ENCODE measurements at regions not wholly inside any gene's neighbourhood (a gene's known extent, or its start where the extent isn't known, plus 50 kb on each side); places are given as distances from the start of the nearest gene placed in this dataset.

- no peak overlapping the region for H3K9ac ChIP-seq (replicated peaks; ENCODE audit: extremely low read depth, insufficient read depth, low read length)
- H3K27ac ChIP-seq (ENCODE audit: insufficient read depth, low read depth, low read length) = no peak overlapping the region
- no peaks in the 10 kb centered on the region for H3K79me2 ChIP-seq (ENCODE audit: control insufficient read depth, insufficient read depth, low read length)
- no TSS peak for BruUV-seq (replicated peaks)
- no peak overlapping the region for H3K4me2 ChIP-seq (ENCODE audit: insufficient read depth, low read length)
- no peaks in the 10 kb centered on the region for H3K9me1 ChIP-seq (replicated peaks; ENCODE audit: control insufficient read depth, extremely low read depth, insufficient read depth, low read length)
- no peaks in the 10 kb centered on the region for H3K4me1 ChIP-seq (ENCODE audit: control insufficient read depth, extremely low read depth, insufficient read depth, low read length)
- FAIRE-seq = no peak
- ChIA-PET POLR2A (no interaction called here), CTCF (no interaction called here)
- H3K27me3 ChIP-seq (ENCODE audit: control insufficient read depth in 2 of 2, insufficient read depth in 2 of 2, low read length in 2 of 2) = no peaks in the 10 kb centered on the region
- no peak for DNase-seq (ENCODE audit: low read depth, low spot score)
- H3K9me3 ChIP-seq (replicated peaks; ENCODE audit: control insufficient read depth, insufficient read depth, low read length) = no peaks in the 10 kb centered on the region
- dilution Hi-C loops (cut with MboI; ENCODE audit: extremely low pct_ligation_motif_present, low sequenced_read_pairs) (no loop called here), intact Hi-C loops (cut with micrococcal nuclease) (no loop called here)
- H3K36me3 ChIP-seq (ENCODE audit: control insufficient read depth in 2 of 2, extremely low read depth in 1 of 2, insufficient read depth in 2 of 2, low read length in 2 of 2) = no peaks in the 10 kb centered on the region
- no peak overlapping the region for H3K4me3 ChIP-seq (replicated peaks in 1 of 3; ENCODE audit: insufficient read depth in 1 of 3, low read depth in 1 of 3, low read length in 3 of 3)
- no peak for TF ChIP-seq MAX (IDR thresholded peaks at IDR 0.05; ENCODE audit: insufficient read depth, insufficient read length)
- TF ChIP-seq CTCF (IDR thresholded peaks at IDR 0.05; ENCODE audit: extremely low read depth in 1 of 2, insufficient read depth in 1 of 2, low read depth in 1 of 2, low read length in 2 of 2) = no peak
- no peak overlapping the region for H2AFZ ChIP-seq (ENCODE audit: low read depth, low read length)
- no peaks in the 10 kb centered on the region for H4K20me1 ChIP-seq (replicated peaks; ENCODE audit: control insufficient read depth, extremely low read depth, insufficient read depth, low read length)
These were observed 268.2 kb upstream of the PRDM1 start for GRCh38 chr6:105817961-105818360.

GRCh38 chr6:105817370-105817769 is 268.8 kb upstream of the PRDM1 start:
- H3K9me3 ChIP-seq (replicated peaks; ENCODE audit: control insufficient read depth, insufficient read depth, low read length) = no peaks in the 10 kb centered on the region
- H4K20me1 ChIP-seq (replicated peaks; ENCODE audit: control insufficient read depth, extremely low read depth, insufficient read depth, low read length) = no peaks in the 10 kb centered on the region
- no peaks in the 10 kb centered on the region for H3K79me2 ChIP-seq (ENCODE audit: control insufficient read depth, insufficient read depth, low read length)
- intact Hi-C loops (cut with micrococcal nuclease) (no loop called here), dilution Hi-C loops (cut with MboI; ENCODE audit: extremely low pct_ligation_motif_present, low sequenced_read_pairs) (no loop called here)
- no peak for TF ChIP-seq MAX (IDR thresholded peaks at IDR 0.05; ENCODE audit: insufficient read depth, insufficient read length)
- TF ChIP-seq POLR2AphosphoS5 (IDR thresholded peaks at IDR 0.05; ENCODE audit: insufficient read depth, low read depth, low read length) = no peak
- no peak for TF ChIP-seq MYC (IDR thresholded peaks at IDR 0.05; ENCODE audit: low read depth, low read length)
- TF ChIP-seq CTCF (IDR thresholded peaks at IDR 0.05; ENCODE audit: extremely low read depth in 1 of 2, insufficient read depth in 1 of 2, low read depth in 1 of 2, low read length in 2 of 2) = no peak
- TF ChIP-seq JUN (IDR thresholded peaks at IDR 0.05; ENCODE audit: borderline replicate concordance, insufficient read depth, insufficient read length, low read depth) = no peak
- no peak for TF ChIP-seq GATA2 (IDR thresholded peaks at IDR 0.05; ENCODE audit: insufficient read depth, insufficient read length, low read depth, low read length)
- no peak for TF ChIP-seq EZH2 (IDR thresholded peaks at IDR 0.05; ENCODE audit: borderline replicate concordance, low read depth, low read length, severe bottlenecking)
- no peak for TF ChIP-seq POLR2A (IDR thresholded peaks at IDR 0.05; ENCODE audit: low read depth, low read length)
- no peak for TF ChIP-seq FOS (IDR thresholded peaks at IDR 0.05; ENCODE audit: borderline replicate concordance, insufficient read depth, low read length)
- DNase-seq (ENCODE audit: low read depth, low spot score) (no peak), FAIRE-seq (no peak)
- no peak overlapping the region for H3K27ac ChIP-seq (ENCODE audit: insufficient read depth, low read depth, low read length)
- no peaks in the 10 kb centered on the region for H3K9me1 ChIP-seq (replicated peaks; ENCODE audit: control insufficient read depth, extremely low read depth, insufficient read depth, low read length)
- no peak overlapping the region for H2AFZ ChIP-seq (ENCODE audit: low read depth, low read length)
- CTCF ChIA-PET = no interaction called here
- H3K9ac ChIP-seq (replicated peaks; ENCODE audit: extremely low read depth, insufficient read depth, low read length) = no peak overlapping the region
- H3K4me3 ChIP-seq (replicated peaks in 1 of 3; ENCODE audit: insufficient read depth in 1 of 3, low read depth in 1 of 3, low read length in 3 of 3) = no peak overlapping the region
- no TSS peak for BruUV-seq (replicated peaks)
- H3K4me2 ChIP-seq (ENCODE audit: insufficient read depth, low read length) = no peak overlapping the region
- no peaks in the 10 kb centered on the region for H3K27me3 ChIP-seq (ENCODE audit: control insufficient read depth in 2 of 2, insufficient read depth in 2 of 2, low read length in 2 of 2)
- POLR2A ChIA-PET = no interaction called here
- no peaks in the 10 kb centered on the region for H3K36me3 ChIP-seq (ENCODE audit: control insufficient read depth in 2 of 2, extremely low read depth in 1 of 2, insufficient read depth in 2 of 2, low read length in 2 of 2)
- H3K4me1 ChIP-seq (ENCODE audit: control insufficient read depth, extremely low read depth, insufficient read depth, low read length) = no peaks in the 10 kb centered on the region
